SK-N-SH treated with all-trans-retinoic acid at 6 μM for 48 hours (cell line): ENCODE measurements at regions not wholly inside any gene's neighbourhood (a gene's known extent, or its start where the extent isn't known, plus 50 kb on each side); places are given as distances from the start of the nearest gene placed in this dataset.

ENCODE experiments used
- ATAC-seq: fragments of 200-7000 bp; cut with Tn5 transposase; 3 replicates; pipeline ENCODE4 v1.9.1; 2020; ENCODE audit warnings: mild to moderate bottlenecking, moderate library complexity
- ARNTL ChIP-seq: fragments of 450-650 bp; formaldehyde crosslinking; IDR thresholded peaks from 2 replicates; pipeline ENCODE4 v1.5.0; 2020; ENCODE audit warnings: low read depth, mild to moderate bottlenecking, moderate library complexity, borderline replicate concordance
- BACH2 ChIP-seq: fragments of 250-450 bp; sonication (Bioruptor Pico); IDR thresholded peaks from 2 replicates; pipeline ENCODE4 v1.9.0; 2021; ENCODE audit warnings: mild to moderate bottlenecking, borderline replicate concordance
- CREB5 ChIP-seq: fragments of 250-450 bp; sonication (Bioruptor Pico); IDR thresholded peaks from 2 replicates; pipeline ENCODE4 v1.5.1; 2020; ENCODE audit warnings: low read depth, mild to moderate bottlenecking, moderate library complexity
- CSDC2 ChIP-seq: fragments of 250-450 bp; sonication (Bioruptor Pico); IDR thresholded peaks from 2 replicates; pipeline ENCODE4 v1.5.0; 2020; ENCODE audit warnings: mild to moderate bottlenecking, moderate library complexity
- ESRRG ChIP-seq: fragments of 250-450 bp; sonication (Bioruptor Pico); IDR thresholded peaks from 2 replicates; pipeline ENCODE4 v1.6.1; 2021; ENCODE audit warnings: mild to moderate bottlenecking
- GLIS3 ChIP-seq: fragments of 250-450 bp; sonication (Bioruptor Pico); IDR thresholded peaks from 2 replicates; pipeline ENCODE4 v1.5.0; 2020; ENCODE audit warnings: mild to moderate bottlenecking, moderate library complexity
- ISL1 ChIP-seq: fragments of 250-450 bp; sonication (Bioruptor Pico); IDR thresholded peaks from 2 replicates; pipeline ENCODE4 v2.1.2; 2022; ENCODE audit warnings: mild to moderate bottlenecking, moderate library complexity
- OSR1 ChIP-seq: fragments of 250-450 bp; sonication (Bioruptor Pico); IDR thresholded peaks from 2 replicates; pipeline ENCODE4 v1.8.0; 2022; ENCODE audit warnings: moderate library complexity, mild to moderate bottlenecking, inconsistent platforms
- PPARA ChIP-seq: fragments of 250-450 bp; sonication (Bioruptor Pico); IDR thresholded peaks from 2 replicates; pipeline ENCODE4 v1.5.0; 2020; ENCODE audit warnings: mild to moderate bottlenecking, borderline replicate concordance
- TCF4 ChIP-seq: fragments of 250-450 bp; sonication (Bioruptor Pico); IDR thresholded peaks from 2 replicates; pipeline ENCODE4 v1.8.0; 2021; ENCODE audit warnings: mild to moderate bottlenecking, moderate library complexity, borderline replicate concordance
- TSHZ2 ChIP-seq: fragments of 250-450 bp; sonication (Bioruptor Pico); IDR thresholded peaks from 2 replicates; pipeline ENCODE4 v1.5.0; 2020; ENCODE audit warnings: mild to moderate bottlenecking, moderate library complexity
- ZFP3 ChIP-seq: fragments of 250-450 bp; sonication (Bioruptor Pico); IDR thresholded peaks from 2 replicates; pipeline ENCODE4 v1.5.0; 2020; ENCODE audit warnings: mild to moderate bottlenecking, moderate library complexity
- ZFP30 ChIP-seq: fragments of 450-650 bp; formaldehyde crosslinking; IDR thresholded peaks from 2 replicates; pipeline ENCODE4 v1.5.0; 2022; ENCODE audit warnings: mild to moderate bottlenecking, moderate library complexity
- ZNF565 ChIP-seq: fragments of 450-650 bp; formaldehyde crosslinking; conservative IDR thresholded peaks from 2 replicates; pipeline ENCODE4 v1.5.0; 2020; ENCODE audit warnings: low read depth, mild to moderate bottlenecking, moderate library complexity
- ZNF70 ChIP-seq: fragments of 450-650 bp; formaldehyde crosslinking; IDR thresholded peaks from 2 replicates; pipeline ENCODE4 v1.5.0; 2020; ENCODE audit warnings: mild to moderate bottlenecking, moderate library complexity
- TF ChIP-seq, protein P1 (sequence below): fragments of 250-450 bp; sonication (Bioruptor Pico); IDR thresholded peaks from 2 replicates; pipeline ENCODE4 v1.5.1; 2021; ENCODE audit warnings: mild to moderate bottlenecking, moderate library complexity
- TF ChIP-seq, protein P2 (sequence below): fragments of 250-450 bp; sonication (Bioruptor Pico); IDR thresholded peaks from 2 replicates; pipeline ENCODE4 v1.8.0; 2021; ENCODE audit warnings: low read depth, mild to moderate bottlenecking, moderate library complexity, borderline replicate concordance
- TF ChIP-seq, protein P3 (sequence below): fragments of 250-450 bp; sonication (Bioruptor Pico); IDR thresholded peaks from 2 replicates; pipeline ENCODE4 v1.8.0; 2020; ENCODE audit warnings: mild to moderate bottlenecking, moderate library complexity, borderline replicate concordance

DNA sequence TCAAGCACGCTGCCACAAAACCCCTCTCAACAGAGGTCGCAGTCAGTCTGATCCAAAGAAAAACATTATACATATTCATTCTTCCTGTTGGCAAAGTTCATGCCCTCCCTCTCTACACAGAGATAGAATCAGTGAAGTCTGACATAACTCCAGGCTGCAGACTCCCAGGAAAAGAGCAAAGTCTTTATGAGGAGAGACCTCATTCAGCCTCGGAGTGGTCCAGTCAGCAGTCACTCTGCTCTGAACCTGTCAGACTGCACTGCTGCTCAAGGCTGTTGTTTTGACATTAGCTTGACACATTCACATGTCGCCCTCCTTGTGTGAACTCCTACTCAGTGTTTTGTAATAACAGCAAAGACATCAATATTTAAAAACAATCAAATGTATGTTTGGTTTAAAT is 241.2 kb upstream of the G2E3 start (continued):
- TF ChIP-seq, protein P1, sequence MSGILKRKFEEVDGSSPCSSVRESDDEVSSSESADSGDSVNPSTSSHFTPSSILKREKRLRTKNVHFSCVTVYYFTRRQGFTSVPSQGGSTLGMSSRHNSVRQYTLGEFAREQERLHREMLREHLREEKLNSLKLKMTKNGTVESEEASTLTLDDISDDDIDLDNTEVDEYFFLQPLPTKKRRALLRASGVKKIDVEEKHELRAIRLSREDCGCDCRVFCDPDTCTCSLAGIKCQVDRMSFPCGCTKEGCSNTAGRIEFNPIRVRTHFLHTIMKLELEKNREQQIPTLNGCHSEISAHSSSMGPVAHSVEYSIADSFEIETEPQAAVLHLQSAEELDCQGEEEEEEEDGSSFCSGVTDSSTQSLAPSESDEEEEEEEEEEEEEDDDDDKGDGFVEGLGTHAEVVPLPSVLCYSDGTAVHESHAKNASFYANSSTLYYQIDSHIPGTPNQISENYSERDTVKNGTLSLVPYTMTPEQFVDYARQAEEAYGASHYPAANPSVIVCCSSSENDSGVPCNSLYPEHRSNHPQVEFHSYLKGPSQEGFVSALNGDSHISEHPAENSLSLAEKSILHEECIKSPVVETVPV (CRISPR knock-in tag), result no peak
- no peak for TF ChIP-seq ZFP3 (CRISPR knock-in tag)
- TF ChIP-seq BACH2, result no peak
- no peak for TF ChIP-seq ZNF70 (CRISPR knock-in tag)
- no peak for TF ChIP-seq OSR1 (CRISPR knock-in tag)
- TF ChIP-seq, all 23 proteins: peak for 0

DNA sequence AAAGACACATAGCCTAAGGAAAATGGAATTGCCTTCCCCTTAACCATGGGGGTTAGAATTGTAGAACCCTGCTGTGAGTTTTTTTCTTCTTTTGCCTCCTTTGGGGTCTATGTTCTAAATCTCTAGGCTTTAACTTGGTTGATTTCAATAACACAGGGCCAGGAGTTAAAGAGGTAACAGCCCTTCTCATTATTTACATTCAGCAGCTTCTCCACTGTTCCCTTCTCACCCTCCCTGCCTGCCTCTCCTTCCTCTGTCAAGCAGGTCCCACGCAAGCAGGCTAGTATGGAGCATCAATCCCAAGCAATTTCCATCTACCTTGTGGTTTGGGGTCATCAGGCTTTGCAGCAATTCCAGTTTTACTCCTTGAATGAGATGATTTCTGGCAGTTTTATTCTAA is 236.1 kb upstream of the G2E3 start:
- TF ChIP-seq ZNF70 (CRISPR knock-in tag) (no peak), ZFP3 (CRISPR knock-in tag) (no peak), ISL1 (no peak)
- no peak for ATAC-seq

DNA sequence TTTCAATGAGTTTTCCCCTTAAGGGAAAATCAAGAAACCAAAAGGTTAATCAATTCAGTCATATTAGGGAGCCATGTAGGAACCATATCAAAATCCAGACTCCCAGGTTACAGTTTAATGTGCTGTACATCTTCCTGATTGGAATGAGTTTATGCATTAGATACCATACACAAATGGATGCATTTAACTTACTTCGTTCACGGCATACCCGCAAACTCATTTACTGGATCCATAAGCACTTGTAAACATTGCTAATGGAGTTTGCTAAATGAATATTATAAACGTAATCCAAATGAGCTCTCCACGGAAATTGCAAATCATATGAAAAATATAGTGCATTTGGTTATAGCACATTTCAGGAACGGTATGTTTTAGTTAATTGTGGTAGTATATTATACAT is 228.9 kb upstream of the G2E3 start:
- TF ChIP-seq ESRRG (CRISPR knock-in tag), result no peak
- TF ChIP-seq CREB5, result no peak
- TF ChIP-seq TSHZ2 (CRISPR knock-in tag), result no peak
- TF ChIP-seq CSDC2 (CRISPR knock-in tag), result no peak
- TF ChIP-seq ZFP30 (CRISPR knock-in tag), result no peak
- TF ChIP-seq, protein P2, sequence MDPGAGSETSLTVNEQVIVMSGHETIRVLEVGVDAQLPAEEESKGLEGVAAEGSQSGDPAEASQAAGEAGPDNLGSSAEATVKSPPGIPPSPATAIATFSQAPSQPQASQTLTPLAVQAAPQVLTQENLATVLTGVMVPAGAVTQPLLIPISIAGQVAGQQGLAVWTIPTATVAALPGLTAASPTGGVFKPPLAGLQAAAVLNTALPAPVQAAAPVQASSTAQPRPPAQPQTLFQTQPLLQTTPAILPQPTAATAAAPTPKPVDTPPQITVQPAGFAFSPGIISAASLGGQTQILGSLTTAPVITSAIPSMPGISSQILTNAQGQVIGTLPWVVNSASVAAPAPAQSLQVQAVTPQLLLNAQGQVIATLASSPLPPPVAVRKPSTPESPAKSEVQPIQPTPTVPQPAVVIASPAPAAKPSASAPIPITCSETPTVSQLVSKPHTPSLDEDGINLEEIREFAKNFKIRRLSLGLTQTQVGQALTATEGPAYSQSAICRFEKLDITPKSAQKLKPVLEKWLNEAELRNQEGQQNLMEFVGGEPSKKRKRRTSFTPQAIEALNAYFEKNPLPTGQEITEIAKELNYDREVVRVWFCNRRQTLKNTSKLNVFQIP (CRISPR knock-in tag), result no peak
- TF ChIP-seq, all 23 proteins: peak for 0
- ATAC-seq, result no peak

DNA sequence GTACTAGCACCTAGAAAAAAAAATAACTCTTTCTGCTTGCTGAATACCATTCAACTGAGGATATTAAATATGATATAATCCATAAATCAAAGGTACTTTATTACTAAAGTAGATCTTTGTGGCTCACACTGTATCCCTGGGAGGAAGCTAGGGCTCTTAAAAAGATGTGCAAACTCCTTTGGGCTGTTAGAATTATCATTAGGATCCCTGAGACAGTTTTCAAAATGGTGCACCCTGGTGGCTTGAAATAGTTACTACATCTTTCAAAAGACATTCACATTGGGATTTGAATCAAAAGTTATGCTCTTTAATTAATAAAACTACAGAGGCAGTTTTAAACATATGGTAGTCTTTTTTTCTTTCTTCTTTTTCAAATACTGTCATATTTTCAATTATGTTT is 228.5 kb upstream of the G2E3 start:
- TF ChIP-seq ESRRG (CRISPR knock-in tag) (no peak), CREB5 (no peak), GLIS3 (CRISPR knock-in tag) (no peak), ARNTL (CRISPR knock-in tag) (no peak), OSR1 (CRISPR knock-in tag) (no peak), TCF4 (CRISPR knock-in tag) (no peak), ZNF565 (no peak), PPARA (CRISPR knock-in tag) (no peak)
- TF ChIP-seq, protein P3, sequence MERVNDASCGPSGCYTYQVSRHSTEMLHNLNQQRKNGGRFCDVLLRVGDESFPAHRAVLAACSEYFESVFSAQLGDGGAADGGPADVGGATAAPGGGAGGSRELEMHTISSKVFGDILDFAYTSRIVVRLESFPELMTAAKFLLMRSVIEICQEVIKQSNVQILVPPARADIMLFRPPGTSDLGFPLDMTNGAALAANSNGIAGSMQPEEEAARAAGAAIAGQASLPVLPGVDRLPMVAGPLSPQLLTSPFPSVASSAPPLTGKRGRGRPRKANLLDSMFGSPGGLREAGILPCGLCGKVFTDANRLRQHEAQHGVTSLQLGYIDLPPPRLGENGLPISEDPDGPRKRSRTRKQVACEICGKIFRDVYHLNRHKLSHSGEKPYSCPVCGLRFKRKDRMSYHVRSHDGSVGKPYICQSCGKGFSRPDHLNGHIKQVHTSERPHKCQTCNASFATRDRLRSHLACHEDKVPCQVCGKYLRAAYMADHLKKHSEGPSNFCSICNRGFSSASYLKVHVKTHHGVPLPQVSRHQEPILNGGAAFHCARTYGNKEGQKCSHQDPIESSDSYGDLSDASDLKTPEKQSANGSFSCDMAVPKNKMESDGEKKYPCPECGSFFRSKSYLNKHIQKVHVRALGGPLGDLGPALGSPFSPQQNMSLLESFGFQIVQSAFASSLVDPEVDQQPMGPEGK (CRISPR knock-in tag), result no peak
- TF ChIP-seq, all 23 proteins: peak for 0
- ATAC-seq, result no peak
